GM19239 (cell line): ENCODE measurements at regions not wholly inside any gene's neighbourhood (a gene's known extent, or its start where the extent isn't known, plus 50 kb on each side); places are given as distances from the start of the nearest gene placed in this dataset.

Experiments used
- DNase-seq: peaks from one replicate; pipeline ENCODE4 v3.0.0; 2011; ENCODE audit warnings: low spot score; ENCODE audit not compliant: insufficient read length
- FAIRE-seq: peaks from 2 replicates; lab custom pipeline; 2011; peaks lifted over from hg19 to GRCh38; lab: Jason Lieb, UNC

- DNase-seq: no peak
These were observed 166.6 kb upstream of the MCTP2 start for GRCh38 chr15:94064676-94065313.

GRCh38 chr15:94061041-94061440 lies 170.3 kb upstream of the MCTP2 start:
- FAIRE-seq: no peak
- DNase-seq: no peak

More at GRCh38 chr15:94064676-94065313, 166.6 kb upstream of the MCTP2 start:
- FAIRE-seq: no peak

GRCh38 chr15:94059013-94059587 lies 172.3 kb upstream of the MCTP2 start:
- DNase-seq (no peak), FAIRE-seq (no peak)

GRCh38 chr15:94057305-94057704 lies 174.1 kb upstream of the MCTP2 start:
- no peak for FAIRE-seq
- no peak for DNase-seq

- DNase-seq: no peak
- FAIRE-seq: no peak
These were observed 175.0 kb upstream of the MCTP2 start for GRCh38 chr15:94056314-94056713.

- DNase-seq (no peak), FAIRE-seq (no peak)
These were observed 177.7 kb upstream of the MCTP2 start for GRCh38 chr15:94053626-94054025.

- DNase-seq: no peak
- FAIRE-seq: no peak
These were observed 178.7 kb upstream of the MCTP2 start for GRCh38 chr15:94052711-94053110.

GRCh38 chr15:94047566-94047965 lies 183.8 kb upstream of the MCTP2 start:
- DNase-seq: no peak
- FAIRE-seq: no peak

GRCh38 chr15:94042180-94042928 lies 189.0 kb upstream of the MCTP2 start:
- DNase-seq (no peak), FAIRE-seq (no peak)

- DNase-seq: no peak
- FAIRE-seq: no peak
These were observed 189.6 kb upstream of the MCTP2 start for GRCh38 chr15:94041746-94042145.

GRCh38 chr15:94040541-94041248 lies 190.7 kb upstream of the MCTP2 start:
- DNase-seq: no peak
- no peak for FAIRE-seq

GRCh38 chr15:94036156-94036555 lies 195.2 kb upstream of the MCTP2 start:
- DNase-seq: no peak
- FAIRE-seq: no peak

- FAIRE-seq (no peak), DNase-seq (no peak)
These were observed 197.7 kb upstream of the MCTP2 start for GRCh38 chr15:94033683-94034020.

- FAIRE-seq: no peak
These were observed 198.2 kb upstream of the MCTP2 start for GRCh38 chr15:94033014-94033682.

GRCh38 chr15:94032571-94032970 lies 198.8 kb upstream of the MCTP2 start:
- DNase-seq: no peak
- FAIRE-seq: no peak

More at GRCh38 chr15:94033014-94033682, 198.2 kb upstream of the MCTP2 start:
- DNase-seq: no peak

GRCh38 chr15:94031072-94031471 lies 200.3 kb upstream of the MCTP2 start:
- no peak for FAIRE-seq
- DNase-seq: no peak

- no peak for FAIRE-seq
- no peak for DNase-seq
These were observed 201.9 kb upstream of the MCTP2 start for GRCh38 chr15:94029495-94029894.

- FAIRE-seq (no peak), DNase-seq (no peak)
These were observed 202.6 kb upstream of the MCTP2 start for GRCh38 chr15:94028809-94029208.

- no peak for DNase-seq
- FAIRE-seq: no peak
These were observed 203.2 kb upstream of the MCTP2 start for GRCh38 chr15:94028121-94028520.

- FAIRE-seq: no peak
- DNase-seq: no peak
These were observed 203.8 kb upstream of the MCTP2 start for GRCh38 chr15:94027581-94027980.
